ENCODE measurements at regions not wholly inside any gene's neighbourhood (a gene's known extent, or its start where the extent isn't known, plus 50 kb on each side); places are given as distances from the start of the nearest gene placed in this dataset.
"Not testable (repeated sequence)": the region's sequence is repeated elsewhere in the genome, so short reads cannot be mapped to it uniquely, and the experiment has no call there.

DNA sequence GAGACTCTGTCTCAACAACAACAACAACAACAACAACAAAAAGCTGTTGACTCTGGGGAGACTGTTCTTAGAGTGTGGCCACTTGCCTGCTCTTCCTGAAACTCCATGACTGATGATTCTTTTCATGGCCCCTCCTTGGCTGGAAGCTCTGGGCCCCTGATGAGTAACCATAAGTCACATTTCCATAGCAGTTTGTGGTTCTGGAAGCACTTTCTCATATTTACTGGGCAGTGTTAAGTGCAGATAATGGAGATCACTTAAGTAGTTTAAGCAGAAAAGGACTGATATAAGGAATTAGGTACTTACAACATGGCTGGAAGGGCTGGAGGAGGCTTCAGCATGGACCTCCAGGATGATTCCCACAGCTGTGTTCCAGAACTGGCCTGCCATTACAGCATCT, 147.3 kb upstream of the DLX2 start:
- Mint-ChIP-seq H3K4me1 (ENCODE audit: low read depth) (peaks cover 62% of the 10 kb centered on the region), H3K27ac (peak overlapping the region; percentile 20), H3K9me3 (peaks cover 4% of the 10 kb centered on the region), H3K27me3 (no peaks in the 10 kb centered on the region), H3K36me3 (ENCODE audit: low read depth) (no peaks in the 10 kb centered on the region), H3K4me3 (no peak overlapping the region)
- no peak for DNase-seq

DNA sequence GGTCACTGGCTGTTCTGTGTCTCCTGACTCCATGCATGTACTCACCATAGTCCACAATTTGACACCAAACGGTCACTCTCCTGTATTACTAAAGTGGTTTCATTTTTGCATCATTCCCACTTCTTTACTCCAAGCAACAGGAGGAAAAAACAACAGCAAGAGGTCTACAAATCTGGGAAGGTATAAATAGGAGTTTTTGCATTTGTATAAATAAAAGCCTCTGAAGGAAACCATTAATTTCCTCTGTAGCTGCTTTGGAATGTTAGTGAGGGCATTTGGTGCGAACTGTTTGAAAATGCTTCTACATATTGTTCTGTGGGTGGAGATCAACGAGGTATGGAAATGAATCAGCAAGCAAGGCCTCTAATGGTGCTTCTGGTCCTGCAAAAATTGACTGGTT, 148.5 kb upstream of the DLX2 start:
- DNase-seq = no peak
- Mint-ChIP-seq H3K27me3 (no peaks in the 10 kb centered on the region), H3K9me3 (peaks cover 4% of the 10 kb centered on the region), H3K27ac (no peak overlapping the region), H3K36me3 (ENCODE audit: low read depth) (no peaks in the 10 kb centered on the region), H3K4me1 (ENCODE audit: low read depth) (peaks cover 62% of the 10 kb centered on the region), H3K4me3 (no peak overlapping the region)

DNA sequence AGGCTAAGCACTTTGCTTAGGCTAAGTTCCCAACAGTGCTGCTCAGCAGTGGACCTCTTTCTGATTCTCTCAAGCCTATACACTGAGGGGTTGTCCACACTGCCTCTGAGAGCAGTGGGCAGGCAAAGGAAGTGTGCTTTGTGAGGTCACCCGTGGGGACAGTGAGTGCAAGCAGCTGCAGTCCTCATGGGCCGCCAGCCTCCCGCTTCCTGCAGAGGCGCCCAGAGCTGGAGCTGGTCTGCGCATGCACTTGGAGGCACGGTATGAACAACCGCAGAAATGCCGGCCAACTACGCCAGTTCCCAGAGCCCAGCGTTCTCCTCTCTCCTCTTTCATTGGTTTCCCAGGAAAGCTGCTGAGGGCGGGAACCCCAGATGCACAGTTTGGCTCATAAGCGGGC, 149.5 kb upstream of the DLX2 start:
- Mint-ChIP-seq H3K4me1 (ENCODE audit: low read depth) (peaks cover 54% of the 10 kb centered on the region), H3K4me3 (no peak overlapping the region), H3K27ac (no peak overlapping the region), H3K36me3 (ENCODE audit: low read depth) (no peaks in the 10 kb centered on the region), H3K27me3 (no peaks in the 10 kb centered on the region), H3K9me3 (peaks cover 2% of the 10 kb centered on the region)
- no peak for DNase-seq

DNA sequence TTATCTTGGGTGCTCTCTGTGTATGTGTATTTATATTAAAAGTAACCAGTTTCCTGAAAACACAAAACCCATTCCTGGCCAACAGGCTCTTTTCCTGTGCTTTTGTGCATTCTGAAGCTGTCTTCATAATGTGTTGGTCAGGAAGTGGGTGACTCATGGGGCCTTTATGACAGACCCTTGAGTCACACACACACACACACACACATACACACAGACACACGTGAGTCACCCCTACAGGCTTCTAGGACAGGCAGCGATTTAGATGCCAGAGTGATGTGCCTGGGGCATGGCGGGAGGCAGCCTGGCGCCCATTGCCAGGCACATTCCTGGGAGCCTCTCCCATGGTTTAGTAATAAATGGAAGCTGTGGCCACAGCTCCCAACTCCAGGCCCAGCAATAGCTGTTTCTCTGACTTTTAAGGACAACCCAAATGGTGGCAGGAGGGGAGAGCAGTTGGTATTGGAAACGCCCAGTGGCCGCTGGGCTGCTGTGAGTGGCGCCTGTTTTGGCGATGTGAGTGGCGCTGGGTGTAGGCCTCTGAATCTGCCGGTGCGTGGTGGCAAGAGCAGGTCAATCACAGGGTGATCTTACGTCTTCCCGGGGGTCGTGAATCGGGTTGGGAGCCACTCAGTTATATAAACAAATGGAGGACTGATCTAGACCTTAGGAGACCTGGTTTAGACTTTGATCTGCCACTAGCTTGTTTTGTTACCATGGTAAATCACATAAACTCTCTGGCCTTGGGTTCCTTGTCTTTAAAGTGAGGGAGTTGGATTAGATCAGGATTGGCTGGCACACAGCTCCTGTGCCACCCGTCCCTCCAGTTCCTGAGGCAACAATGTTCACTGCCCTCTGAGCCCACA, 150.7 kb upstream of the DLX2 start:
- Mint-ChIP-seq H3K27ac (peak overlapping the region; percentile 71), H3K4me3 (no peak overlapping the region)
- peak; percentile 78 for DNase-seq

DNA sequence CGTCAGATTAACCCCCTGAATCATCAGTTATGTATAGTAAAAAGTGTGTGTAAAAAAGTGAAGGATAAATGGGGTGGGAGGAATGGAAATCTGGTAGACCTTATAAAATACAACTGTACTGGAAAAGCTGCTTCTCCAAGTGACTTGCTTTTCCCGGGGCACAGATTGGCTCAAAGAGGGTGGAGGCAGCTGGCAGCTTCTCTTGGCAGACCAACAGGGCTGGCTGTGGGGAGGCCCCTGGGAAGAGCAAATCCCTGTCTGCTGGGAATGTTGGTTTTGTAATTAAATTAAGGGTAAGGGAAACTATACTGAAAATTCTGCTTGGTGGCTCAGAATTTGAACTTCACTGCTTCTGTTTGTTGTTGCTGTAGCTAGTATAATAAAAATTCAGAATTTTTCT, 154.2 kb upstream of the DLX2 start:
- H3K27ac Mint-ChIP-seq = no peak overlapping the region
- no peaks in the 10 kb centered on the region for H3K27me3 Mint-ChIP-seq
- H3K4me3 Mint-ChIP-seq = no peak overlapping the region
- H3K4me1 Mint-ChIP-seq (ENCODE audit: low read depth) = peaks cover 25% of the 10 kb centered on the region
- no peak for DNase-seq
- peaks cover 2% of the 10 kb centered on the region for H3K9me3 Mint-ChIP-seq
- H3K36me3 Mint-ChIP-seq (ENCODE audit: low read depth) = no peaks in the 10 kb centered on the region

More for the DNA sequence above, 150.7 kb upstream of the DLX2 start:
- Mint-ChIP-seq H3K9me3 (peaks cover 2% of the 10 kb centered on the region), H3K36me3 (ENCODE audit: low read depth) (no peaks in the 10 kb centered on the region), H3K27me3 (no peaks in the 10 kb centered on the region), H3K4me1 (ENCODE audit: low read depth) (peaks cover 53% of the 10 kb centered on the region)

DNA sequence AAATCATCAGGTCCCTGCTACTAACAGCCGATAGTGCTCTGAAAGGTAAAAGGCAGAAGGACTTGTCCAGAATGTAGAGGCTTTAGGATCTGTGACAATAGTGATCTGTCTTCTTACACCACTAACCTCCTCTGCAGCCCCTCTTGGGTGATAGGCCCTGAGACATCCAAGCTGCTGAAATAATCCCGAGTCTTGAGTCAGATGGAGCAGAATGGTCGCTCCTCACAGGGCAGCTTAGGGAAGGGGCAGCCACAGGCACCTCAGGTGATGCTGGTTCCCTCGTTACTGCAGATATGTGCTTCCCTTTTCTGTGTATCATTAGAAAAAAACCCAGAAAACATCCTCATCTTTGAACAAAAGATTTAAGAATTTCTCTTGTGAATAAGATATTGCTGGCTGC, 157.1 kb upstream of the DLX2 start:
- DNase-seq = no peak
- Mint-ChIP-seq H3K36me3 (ENCODE audit: low read depth) (no peaks in the 10 kb centered on the region), H3K27me3 (no peaks in the 10 kb centered on the region), H3K27ac (no peak overlapping the region), H3K4me3 (no peak overlapping the region), H3K4me1 (ENCODE audit: low read depth) (no peaks in the 10 kb centered on the region), H3K9me3 (no peaks in the 10 kb centered on the region)

DNA sequence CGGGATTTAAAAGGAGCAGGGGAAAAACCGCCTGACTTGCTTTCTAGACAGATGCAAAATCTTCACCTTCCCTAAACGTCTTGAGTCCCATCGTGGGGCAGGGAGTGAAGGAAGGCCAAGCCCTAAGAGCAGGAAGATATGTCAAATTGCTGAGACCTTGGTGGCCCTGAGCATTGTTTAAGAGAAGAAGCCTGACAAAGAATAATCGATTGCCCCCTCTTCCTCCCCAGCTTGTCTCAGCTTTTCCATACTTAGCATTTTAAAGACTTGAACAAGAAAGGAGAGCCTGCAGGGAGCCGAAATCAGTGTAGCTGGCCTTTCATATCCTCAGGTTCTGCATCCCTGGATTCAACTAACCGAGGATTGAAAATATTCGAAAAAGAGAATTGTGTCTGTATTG, 157.6 kb upstream of the DLX2 start:
- Mint-ChIP-seq H3K36me3 (ENCODE audit: low read depth) (no peaks in the 10 kb centered on the region), H3K4me3 (no peak overlapping the region), H3K27me3 (no peaks in the 10 kb centered on the region), H3K4me1 (ENCODE audit: low read depth) (no peaks in the 10 kb centered on the region), H3K27ac (no peak overlapping the region), H3K9me3 (no peaks in the 10 kb centered on the region)
- no peak for DNase-seq

DNA sequence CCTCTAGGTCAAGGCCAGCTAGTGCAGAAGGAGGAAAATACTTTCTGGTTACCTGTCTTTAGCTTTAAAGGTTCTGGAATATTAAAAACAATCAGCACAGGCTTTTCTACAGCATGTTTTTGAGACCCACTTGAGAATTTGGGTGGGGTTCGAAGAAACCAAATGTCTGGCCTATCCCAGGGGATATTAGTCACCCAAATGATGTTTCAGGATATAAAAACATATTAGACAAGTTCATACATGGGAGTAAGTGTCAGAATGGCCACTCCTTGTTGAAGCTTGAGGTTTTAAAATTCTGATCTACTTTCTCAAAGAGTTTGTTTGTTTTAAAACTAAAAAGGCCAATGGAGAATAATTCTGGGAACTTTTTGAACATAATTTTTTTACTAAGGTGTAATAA, 158.6 kb upstream of the DLX2 start:
- no peaks in the 10 kb centered on the region for H3K36me3 Mint-ChIP-seq (ENCODE audit: low read depth)
- DNase-seq = no peak
- H3K27ac Mint-ChIP-seq = no peak overlapping the region
- no peaks in the 10 kb centered on the region for H3K9me3 Mint-ChIP-seq
- no peaks in the 10 kb centered on the region for H3K27me3 Mint-ChIP-seq
- no peak overlapping the region for H3K4me3 Mint-ChIP-seq
- H3K4me1 Mint-ChIP-seq (ENCODE audit: low read depth) = no peaks in the 10 kb centered on the region

DNA sequence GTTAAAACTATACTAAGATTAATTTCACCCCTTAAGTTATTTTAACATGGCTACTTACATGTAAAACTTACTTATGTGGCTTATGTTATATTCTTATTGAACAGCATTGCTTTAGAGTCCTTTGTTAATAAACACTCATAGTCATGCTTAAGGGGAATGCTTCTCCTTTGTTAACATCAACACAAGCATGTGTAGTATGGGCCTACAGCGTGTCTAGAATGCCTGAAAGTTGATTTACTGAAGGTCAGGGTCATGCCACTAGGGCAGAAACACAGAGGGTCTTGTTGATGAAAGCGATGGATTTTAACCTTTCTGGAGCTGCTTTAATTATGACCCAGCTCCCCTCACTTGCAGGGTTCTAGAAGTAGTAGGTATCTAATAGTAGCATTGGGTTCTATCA, 159.8 kb upstream of the DLX2 start:
- Mint-ChIP-seq H3K27ac (no peak overlapping the region), H3K27me3 (no peaks in the 10 kb centered on the region), H3K4me1 (ENCODE audit: low read depth) (no peaks in the 10 kb centered on the region), H3K36me3 (ENCODE audit: low read depth) (no peaks in the 10 kb centered on the region), H3K4me3 (no peak overlapping the region), H3K9me3 (no peaks in the 10 kb centered on the region)
- DNase-seq = no peak

DNA sequence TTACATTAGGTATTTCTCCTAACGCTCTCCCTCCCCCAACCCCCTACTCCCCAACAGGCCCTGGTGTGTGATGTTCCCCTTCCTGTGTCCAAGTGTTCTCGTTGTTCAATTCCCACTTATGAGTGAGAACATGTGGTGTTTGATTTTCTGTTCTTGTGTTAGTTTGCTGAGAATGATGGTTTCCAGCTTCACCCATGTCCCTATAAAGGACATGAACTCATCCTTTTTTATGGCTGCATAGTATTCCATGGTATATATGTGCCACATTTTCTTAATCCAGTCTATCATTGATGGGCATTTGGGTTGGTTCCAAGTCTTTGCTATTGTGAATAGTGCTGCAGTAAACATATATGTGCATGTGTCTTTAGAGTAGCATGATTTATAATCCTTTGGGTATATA, 162.1 kb upstream of the DLX2 start:
- H3K27ac Mint-ChIP-seq; H3K27me3 Mint-ChIP-seq; H3K4me1 Mint-ChIP-seq (ENCODE audit: low read depth); DNase-seq; H3K9me3 Mint-ChIP-seq; H3K4me3 Mint-ChIP-seq; H3K36me3 Mint-ChIP-seq (ENCODE audit: low read depth): not testable (repeated sequence)

DNA sequence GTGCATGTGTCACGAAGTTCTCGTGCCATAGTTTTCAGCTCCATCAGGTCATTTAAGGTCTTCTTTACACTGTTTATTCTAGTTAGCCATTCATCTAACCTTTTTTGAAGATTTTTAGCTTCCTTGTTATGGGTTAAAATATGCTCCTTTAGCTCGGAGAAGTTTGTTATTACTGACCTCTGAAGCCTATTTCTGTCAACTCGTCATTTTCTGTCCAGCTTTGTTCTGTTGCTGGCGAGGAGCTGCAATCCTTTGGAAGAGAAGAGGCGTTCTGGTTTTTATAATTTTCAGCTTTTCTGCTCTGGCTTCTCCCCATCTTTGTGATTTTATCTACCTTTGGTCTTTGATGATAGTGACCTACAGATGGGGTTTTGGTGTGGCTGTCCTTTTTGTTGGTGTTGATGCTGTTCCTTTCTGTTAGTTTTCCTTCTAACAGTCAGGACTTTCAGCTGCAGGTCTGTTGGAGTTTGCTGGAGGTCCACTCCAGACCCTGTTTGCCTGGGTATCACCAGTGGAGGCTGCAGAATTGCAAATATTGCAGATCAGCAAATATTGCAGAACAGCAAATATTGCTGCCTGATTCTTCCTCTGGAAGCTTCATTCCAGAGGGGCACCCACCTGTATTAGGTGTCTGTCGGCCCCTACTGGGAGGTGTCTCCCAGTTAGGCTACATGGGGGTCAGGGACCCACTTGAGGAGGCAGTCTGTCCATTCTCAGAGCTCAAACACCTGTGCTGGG, 157.7 kb upstream of the ITGA6 start:
- not testable (repeated sequence) for H3K36me3 Mint-ChIP-seq (ENCODE audit: low read depth); DNase-seq; H3K27ac Mint-ChIP-seq; H3K27me3 Mint-ChIP-seq; H3K9me3 Mint-ChIP-seq; H3K4me3 Mint-ChIP-seq
- H3K4me1 Mint-ChIP-seq (ENCODE audit: low read depth) = peaks cover 23% of the 10 kb centered on the region

DNA sequence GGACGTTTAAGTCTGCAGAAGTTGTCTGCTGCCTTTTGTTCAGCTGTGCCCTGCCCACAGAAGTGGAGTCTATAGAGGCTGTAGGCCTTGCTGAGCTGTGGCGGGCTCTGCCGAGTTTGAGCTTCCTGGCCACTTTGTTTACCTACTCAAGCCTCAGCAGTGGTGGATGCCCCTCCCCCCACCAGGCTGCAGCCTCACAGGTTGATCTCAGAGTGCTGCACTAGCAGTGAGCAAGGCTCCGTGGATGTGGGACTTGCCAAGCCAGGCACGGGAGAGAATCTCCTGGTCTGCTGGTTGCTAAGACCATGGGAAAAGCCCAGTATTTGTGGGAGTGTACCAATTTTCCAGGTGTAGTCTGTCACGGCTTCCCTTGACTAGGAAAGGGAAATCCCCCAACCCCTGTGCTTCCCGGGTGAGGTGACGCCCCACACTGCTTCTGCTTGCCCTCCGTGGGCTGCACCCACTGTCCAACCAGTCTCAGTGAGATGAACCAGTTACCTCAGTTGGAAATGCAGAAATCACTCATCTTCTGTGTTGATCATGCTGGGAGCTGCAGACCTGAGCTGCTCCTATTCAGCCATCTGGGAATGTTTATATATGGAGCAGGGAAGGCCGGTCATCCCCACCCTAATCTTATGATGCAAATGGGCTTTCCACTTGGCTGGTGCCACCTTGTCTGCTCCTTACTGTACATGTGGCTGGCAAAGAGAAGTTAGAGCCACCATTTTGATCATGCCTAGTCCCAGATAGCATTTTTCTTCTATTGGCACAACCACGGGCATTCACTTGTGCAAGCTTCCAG, 156.9 kb upstream of the ITGA6 start:
- peak; percentile 43 for DNase-seq
- Mint-ChIP-seq H3K27ac (no peak overlapping the region), H3K36me3 (ENCODE audit: low read depth) (no peaks in the 10 kb centered on the region), H3K4me1 (ENCODE audit: low read depth) (peaks cover 31% of the 10 kb centered on the region), H3K9me3 (no peaks in the 10 kb centered on the region), H3K27me3 (peaks cover 3% of the 10 kb centered on the region), H3K4me3 (no peak overlapping the region)

DNA sequence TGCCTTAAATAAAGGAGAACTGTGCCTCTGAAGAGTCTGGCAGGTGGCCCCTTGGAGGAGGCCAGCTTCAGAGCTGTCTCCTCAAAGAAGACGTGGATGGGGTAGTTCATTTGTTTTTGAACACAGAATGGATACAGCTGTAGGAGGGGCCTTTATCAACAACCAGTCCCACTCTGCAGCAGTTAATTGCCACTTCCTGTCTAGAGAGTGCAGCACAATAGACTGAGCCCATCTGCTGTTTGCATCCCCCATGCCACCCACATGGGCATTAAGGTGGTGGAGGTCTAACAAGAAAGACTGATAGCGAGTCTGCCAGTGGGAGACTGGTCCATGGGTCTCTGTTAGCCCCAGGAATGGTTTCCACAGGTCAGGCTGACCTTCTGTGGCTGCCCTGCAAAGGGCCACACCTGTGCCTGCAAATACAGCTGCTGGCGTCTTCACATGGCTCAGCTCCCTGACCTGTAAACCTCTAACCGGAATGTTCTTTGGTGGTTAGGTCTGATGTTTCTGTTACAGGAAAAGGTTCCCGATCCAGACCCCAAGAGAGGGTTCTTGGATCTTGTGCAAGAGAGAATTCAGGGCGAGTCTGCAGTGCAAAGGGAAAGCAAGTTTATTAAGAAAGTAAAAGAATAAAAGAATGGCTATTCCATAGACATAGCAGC, 153.3 kb upstream of the ITGA6 start:
- no peaks in the 10 kb centered on the region for H3K36me3 Mint-ChIP-seq (ENCODE audit: low read depth)
- H3K4me3 Mint-ChIP-seq = no peak overlapping the region
- no peak for DNase-seq
- peaks cover 12% of the 10 kb centered on the region for H3K9me3 Mint-ChIP-seq
- peaks cover 31% of the 10 kb centered on the region for H3K4me1 Mint-ChIP-seq (ENCODE audit: low read depth)
- H3K27me3 Mint-ChIP-seq = peaks cover 15% of the 10 kb centered on the region
- no peak overlapping the region for H3K27ac Mint-ChIP-seq

DNA sequence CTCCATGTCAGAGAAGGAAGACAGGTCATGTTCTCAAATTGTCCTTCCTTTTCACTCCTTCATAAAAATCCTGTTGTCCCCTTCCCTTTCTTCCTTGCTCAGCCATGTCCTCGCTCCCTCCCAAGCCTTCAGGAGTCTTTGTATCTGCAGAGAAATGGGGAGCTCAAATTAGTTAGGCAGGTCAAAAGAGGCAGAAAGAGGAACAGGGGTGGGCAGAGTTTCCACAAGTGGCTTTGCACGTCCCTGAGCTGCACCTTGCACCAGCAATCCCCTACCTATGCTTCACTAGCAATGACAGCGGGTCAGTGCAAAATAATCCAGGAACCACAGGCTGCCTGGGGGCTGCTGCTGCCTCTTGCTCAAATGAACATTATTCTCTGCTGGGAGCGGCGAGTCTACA, 152.1 kb upstream of the ITGA6 start:
- no peak overlapping the region for H3K27ac Mint-ChIP-seq
- no peak for DNase-seq
- H3K4me1 Mint-ChIP-seq (ENCODE audit: low read depth) = peaks cover 27% of the 10 kb centered on the region
- H3K4me3 Mint-ChIP-seq = no peak overlapping the region
- H3K27me3 Mint-ChIP-seq = peaks cover 15% of the 10 kb centered on the region
- peaks cover 12% of the 10 kb centered on the region for H3K9me3 Mint-ChIP-seq
- H3K36me3 Mint-ChIP-seq (ENCODE audit: low read depth) = no peaks in the 10 kb centered on the region
